Stimulated activated CD4-positive, alpha-beta T cell treated with anti-CD3 and anti-CD28 coated beads, Interleukin-1b, Interleukin-23, amount 100 ng/mL, for 1 hour (primary cell): ENCODE measurements at regions not wholly inside any gene's neighbourhood (a gene's known extent, or its start where the extent isn't known, plus 50 kb on each side); places are given as distances from the start of the nearest gene placed in this dataset.

Source experiments
- DNase-seq, 2 donors: peaks; one replicate each; pipeline ENCODE4 v3.0.0-alpha.2; 2020; ENCODE audit warnings: low read depth in 2 of 2

- DNase-seq: no peak
Observed at GRCh38 chr10:31145986-31146385, 114.3 kb upstream of the ZNF438 start.

DNA sequence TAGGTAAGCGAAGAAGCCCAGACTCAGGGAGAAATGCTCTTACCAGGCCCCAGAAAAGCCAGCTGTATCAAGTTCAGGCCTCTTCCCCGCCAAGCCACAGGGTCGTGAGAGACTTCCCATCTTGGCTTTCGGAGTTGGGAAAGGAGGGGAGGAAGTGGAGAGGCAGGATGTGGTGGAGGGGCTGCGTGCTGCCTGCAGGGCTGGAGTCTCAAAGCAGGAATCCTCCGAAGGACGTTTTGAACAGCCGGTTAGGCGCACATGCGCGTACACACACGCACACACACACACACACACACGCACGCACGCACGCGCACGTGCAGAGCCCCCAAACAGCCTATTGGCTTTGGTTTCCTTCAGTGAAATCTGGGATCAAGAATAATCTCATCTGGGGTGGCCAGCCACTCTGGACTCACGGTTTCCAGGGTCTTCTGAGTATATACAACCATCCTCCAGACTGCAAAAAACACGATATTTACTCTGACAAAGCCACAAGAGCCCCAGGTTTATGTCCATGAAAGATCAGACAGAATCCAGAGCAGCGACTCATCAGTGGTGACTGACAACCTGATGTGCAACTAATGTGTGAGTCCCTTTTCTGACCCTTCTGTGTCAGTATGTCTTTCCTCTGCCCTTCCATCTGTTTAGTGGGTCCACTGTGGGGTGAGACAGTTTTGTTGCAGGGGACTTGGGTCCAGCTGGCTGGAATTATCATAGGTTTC, 115.0 kb upstream of the ZNF438 start:
- no peak for DNase-seq

GRCh38 chr10:31147210-31147608, 115.5 kb upstream of the ZNF438 start:
- no peak for DNase-seq

GRCh38 chr10:31148951-31149350, 117.3 kb upstream of the ZNF438 start:
- no peak for DNase-seq

DNA sequence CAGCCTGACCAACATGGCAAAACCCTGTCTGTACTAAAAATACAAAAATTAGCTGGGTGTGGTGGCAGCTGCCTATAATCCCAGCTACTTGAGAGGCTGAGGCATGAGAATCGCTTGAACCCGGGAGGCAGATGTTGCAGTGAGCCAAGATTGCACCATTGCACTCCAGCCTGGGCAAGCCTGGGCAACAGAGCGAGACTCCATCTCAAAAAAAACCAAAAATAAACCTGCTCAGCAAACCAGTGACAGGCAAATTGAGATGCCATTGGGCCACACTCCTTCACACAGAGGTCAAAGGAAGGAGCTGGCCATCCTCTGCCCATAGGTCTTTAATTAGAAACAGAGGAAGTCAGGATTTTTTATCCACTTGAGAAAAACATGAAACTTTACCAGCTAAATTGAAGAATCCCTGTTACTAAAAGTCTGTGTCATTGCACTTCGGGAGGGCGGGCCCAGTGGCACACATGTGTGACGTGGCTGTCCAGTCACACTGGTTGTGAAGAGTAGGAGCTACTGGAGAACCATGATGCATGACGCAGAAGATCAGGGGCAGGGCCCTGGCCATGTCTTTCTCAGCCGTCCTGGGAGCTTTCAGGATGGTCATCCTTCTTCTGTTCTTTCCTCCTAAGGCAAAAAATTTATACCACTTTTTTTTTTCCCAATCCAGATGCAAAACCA, 118.3 kb upstream of the ZNF438 start:
- no peak for DNase-seq

GRCh38 chr10:31151301-31151700, 119.6 kb upstream of the ZNF438 start:
- DNase-seq: no peak

DNA sequence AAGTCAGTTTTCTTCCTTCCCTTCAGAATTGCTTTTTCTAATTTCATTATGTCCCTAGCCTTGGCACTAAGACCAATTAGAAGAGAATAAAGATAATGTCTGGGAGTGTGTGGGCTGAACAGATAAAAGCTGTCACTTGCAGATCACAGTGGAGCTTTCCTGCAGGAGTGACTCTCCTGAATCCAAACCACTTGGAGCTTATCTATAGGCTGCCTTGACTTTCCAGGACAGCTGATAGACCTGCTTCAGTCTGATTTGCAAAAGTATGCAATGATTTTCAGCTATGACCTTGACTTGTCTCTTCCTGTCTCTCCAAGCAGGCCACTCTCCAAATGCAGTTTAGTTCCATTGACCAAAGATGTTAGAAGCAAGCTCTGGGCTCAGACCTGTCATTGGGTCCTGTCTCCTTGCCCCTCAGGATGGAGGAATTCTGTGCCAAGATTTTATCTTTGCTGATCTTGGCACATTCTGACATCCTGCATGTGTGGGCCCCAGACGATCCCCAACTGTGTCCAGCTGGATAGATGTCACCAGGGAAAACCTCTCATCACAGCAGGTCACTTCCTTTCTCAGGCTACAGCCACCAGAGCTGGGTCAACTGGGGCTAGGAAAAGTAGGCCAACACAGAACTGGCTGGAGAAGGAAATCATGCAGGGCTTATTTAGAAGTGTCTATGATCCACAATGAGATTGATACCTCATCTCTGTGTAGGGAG, 120.9 kb upstream of the ZNF438 start:
- DNase-seq: no peak

- DNase-seq: no peak
Observed at GRCh38 chr10:31153161-31153560, 121.5 kb upstream of the ZNF438 start.

DNA sequence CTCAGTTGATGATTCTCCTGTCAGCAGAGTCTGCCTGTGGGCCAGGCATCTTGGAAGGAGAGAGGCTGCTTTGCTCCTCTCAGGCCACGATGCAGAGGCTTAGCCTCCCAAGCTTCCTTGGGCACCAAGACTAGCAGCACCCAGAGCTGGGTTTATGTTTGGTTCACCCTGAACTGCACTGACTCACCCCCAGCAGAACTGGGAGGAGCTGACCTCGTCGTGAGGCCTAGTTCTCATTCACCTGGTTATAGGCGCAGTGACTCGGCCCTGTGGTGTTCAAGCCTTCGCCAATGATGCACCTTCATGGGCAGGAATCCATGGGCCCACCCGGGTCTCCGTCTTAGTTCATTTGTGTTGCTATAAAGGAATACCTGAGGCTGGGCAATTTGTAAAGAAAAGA, 122.0 kb upstream of the ZNF438 start:
- DNase-seq: no peak

DNA sequence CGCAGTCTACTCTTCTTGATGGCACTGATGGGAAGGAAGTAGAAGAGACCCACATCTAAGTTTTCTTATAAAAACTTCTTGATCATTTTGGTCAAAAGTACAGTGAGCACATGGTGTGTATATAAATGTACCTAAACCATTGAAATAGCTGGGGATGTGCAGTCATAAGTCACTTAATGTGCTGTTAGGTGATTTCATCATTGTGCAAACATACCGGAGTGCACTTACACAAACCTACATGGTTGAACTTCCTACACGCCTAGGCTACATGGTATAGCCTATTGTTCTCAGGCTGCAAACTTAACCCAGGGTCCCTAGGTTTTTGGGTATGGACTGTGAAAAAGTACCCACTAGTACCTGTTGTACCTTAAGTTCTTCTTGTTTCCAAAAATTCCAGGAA, 123.3 kb upstream of the ZNF438 start:
- no peak for DNase-seq

DNA sequence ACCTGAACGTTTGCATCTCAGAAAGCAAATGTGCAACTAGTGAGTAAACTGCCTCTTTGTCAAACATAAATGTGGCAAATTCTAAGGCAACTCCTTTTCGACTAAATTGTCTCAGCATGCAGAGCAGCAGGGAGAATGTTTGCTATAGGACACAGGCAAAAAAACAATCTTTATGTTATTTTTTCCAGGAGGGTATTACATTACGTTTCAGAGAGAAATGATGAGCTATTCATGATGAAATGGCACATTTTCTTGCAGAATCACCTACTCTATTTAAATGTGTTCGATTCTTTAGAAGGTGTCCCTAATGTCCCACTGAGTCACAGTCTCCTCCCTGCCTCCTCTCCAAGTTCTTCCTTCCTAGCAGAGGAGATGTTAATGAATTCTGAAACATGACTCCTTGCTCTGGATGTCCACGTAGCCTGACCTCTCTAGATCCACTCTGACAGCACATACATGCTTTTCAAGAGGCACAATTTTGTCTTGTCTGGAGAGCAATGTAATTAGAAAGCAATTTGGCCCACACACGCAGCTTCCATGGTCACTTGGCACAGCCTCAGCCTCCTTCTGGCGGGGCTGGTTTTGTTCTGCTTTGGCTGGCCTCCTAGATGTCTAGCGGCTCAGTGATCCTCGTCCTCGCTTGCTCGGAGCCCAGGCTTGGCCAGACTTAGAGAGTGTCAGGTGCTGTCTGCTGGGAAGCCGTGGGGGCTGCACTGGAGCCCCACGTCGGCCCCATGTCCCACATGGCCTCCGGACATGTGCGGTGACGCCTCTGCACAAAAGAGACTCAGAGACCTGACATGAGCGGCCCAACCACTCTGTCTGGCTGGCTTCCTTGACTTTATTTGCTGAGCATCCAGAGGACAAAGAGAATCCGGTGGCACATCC, 125.7 kb upstream of the ZNF438 start:
- DNase-seq: no peak

GRCh38 chr10:31158011-31158658, 126.5 kb upstream of the ZNF438 start:
- DNase-seq: no peak

DNA sequence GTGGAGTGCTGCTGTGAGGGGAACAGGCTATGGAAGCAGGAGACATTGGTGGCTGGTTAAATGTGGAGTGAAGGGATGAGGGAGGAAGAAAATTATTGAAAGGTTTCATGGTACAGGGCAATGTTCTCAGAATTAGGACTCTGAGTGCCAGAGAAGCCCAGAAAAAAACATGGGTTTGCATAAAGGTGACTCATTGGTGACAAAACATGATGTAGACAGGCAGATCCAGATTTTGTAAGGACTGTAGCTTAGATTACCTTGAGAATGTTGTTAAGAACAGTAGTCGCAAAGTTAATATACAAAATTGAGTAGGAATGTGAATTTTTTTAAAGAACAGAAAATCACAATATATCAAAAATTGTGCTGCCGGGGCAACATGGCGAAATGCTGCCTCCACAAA, 134.9 kb upstream of the ZNF438 start:
- no peak for DNase-seq

- DNase-seq: no peak
Observed at GRCh38 chr10:31170636-31171035, 139.0 kb upstream of the ZNF438 start.

DNA sequence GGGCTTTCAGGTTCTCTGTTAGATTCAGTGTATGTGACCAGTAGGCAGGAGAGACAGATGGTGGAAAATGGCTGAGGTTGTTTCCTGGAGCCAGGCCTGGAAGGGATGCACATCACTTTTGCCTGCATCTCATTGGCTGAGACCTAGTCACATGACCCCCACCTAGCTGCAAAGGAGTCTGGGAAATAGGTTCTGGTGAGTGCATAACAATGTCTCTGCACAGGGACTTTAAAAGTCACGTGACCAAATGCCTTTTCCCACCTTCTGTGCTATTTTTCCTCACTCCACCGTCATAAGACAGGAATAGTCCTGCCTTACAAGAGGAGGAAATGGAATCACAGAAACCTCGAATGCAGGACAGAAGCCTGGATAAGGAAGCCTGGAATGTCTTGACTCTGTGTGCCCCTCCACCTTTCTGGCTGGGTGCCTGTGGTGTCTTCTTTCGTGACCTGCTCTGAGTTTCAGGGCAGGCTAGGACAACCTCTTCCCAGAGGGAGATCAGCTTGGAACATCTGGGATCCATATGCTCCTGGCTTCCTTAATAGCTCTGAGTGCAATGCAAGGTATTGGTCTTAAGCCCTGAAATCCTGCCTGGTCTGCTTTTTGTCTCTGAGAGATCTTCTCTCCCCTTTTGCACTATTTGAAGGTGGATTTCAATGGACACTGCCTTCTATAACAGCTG, 139.9 kb upstream of the ZNF438 start:
- no peak for DNase-seq

- DNase-seq: no peak
Observed at GRCh38 chr10:31172925-31173324, 141.3 kb upstream of the ZNF438 start.

- no peak for DNase-seq
Observed at GRCh38 chr10:31173752-31174151, 142.1 kb upstream of the ZNF438 start.

GRCh38 chr10:31179091-31179680, 139.8 kb upstream of the ZEB1 start:
- DNase-seq: no peak

- DNase-seq: no peak
Observed at GRCh38 chr10:31186225-31187000, 132.6 kb upstream of the ZEB1 start.

DNA sequence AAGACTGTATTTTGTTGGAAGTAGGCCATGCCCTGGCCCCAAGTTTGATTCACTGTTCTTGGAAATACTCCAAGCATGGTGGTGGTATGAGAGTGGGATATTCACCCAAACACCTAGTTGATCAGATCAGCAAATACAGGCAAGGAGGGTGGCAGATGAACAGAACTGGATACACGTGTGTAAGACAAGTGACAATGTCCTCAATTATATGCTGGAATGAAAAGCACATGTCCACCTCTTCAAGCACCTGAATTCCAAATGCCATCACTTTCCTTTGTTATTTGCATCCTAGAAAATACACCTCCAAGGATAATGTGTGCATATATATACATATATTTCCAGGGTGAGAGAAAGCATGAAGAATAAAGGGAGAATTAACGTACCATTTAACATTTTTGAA, 131.8 kb upstream of the ZEB1 start:
- no peak for DNase-seq
